HL-60/S4 (cell line): ENCODE measurements at regions not wholly inside any gene's neighbourhood (a gene's known extent, or its start where the extent isn't known, plus 50 kb on each side); places are given as distances from the start of the nearest gene placed in this dataset.
"Not testable (repeated sequence)": the region's sequence is repeated elsewhere in the genome, so short reads cannot be mapped to it uniquely, and the experiment has no call there.

ENCODE experiments used
- in situ Hi-C: fragments of 300-500 bp; cut with MboI; formaldehyde crosslinking; loops from 2 replicates; pipeline ENCODE4 v1.14.3; 2022; ENCODE audit warnings: low sequenced_read_pairs

DNA sequence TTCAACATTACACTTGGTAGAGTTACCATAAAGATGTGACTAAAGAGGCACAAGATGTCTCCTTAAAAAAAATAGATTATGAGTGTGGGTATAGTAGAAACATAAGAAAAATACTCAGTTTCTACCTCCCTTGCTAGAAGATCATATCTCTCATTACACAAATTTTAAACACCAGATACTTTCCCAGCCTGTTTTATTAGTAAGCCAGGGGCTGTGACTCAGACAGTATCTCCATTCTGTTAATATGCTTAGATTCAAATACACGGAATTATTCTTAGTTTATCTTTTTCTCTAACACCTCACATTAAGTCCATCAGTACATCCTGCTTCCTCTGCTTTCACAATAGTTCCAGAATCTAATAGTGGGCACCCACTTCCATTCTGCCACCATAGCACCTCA, 561.8 kb upstream of the ADAMTS5 start:
- in situ Hi-C loops = no loop called here

DNA sequence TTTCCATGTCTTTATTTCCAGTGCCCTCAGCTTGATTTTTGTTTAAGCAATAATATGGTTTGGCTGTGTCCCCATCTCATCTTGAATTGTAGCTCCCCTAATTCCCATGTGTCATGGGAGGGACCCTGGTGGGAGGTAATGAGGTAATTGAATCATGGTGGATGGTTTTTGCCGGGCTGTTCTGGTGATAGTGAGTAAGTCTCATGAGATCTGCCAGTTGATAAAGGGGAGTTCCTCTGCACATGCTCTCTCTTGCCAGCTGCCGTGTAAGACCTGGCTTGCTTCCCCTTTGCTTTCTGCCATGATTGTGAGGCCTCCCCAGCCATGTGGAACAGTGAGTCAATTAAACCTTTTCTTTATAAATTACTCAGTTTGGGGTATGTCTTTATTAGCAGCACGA, 559.6 kb upstream of the ADAMTS5 start:
- in situ Hi-C loops = no loop called here

DNA sequence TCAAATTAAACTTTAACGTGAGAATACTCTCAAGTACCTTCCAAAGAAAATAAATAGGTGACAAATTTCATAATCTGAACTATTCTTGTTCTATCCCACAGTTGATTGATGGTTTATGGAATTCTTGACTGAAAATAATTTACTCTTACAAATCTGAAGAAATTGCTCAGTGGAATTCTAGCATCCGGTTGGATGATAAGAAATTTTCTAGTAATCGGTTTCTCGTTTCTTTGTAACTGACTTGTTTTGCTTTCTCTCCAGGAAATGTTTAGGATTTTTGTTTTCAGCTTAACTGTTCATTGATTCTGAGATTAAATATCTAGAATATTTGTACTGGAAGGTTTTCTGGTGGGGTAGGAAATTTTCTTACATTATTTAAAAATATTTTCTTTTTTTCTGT, 558.9 kb upstream of the ADAMTS5 start:
- in situ Hi-C loops = no loop called here

DNA sequence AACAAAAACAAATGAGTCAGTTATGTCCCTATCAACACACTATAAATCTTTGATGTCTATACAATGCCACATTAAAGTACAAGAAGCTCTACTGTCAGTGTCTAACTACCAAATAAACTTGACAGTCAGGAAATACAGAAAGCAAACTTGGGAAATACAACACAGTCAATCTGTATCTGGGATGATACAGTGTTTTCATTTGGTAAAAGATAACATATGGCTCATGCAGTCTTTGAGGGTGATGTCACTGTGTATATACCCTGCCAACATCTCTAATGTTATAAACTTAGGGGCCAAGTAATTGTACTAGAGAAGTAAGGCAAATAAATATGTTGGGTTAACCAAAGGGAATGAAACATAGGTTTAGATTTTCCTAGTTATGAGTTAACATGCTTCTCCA, 552.5 kb upstream of the ADAMTS5 start:
- in situ Hi-C loops = no loop called here

DNA sequence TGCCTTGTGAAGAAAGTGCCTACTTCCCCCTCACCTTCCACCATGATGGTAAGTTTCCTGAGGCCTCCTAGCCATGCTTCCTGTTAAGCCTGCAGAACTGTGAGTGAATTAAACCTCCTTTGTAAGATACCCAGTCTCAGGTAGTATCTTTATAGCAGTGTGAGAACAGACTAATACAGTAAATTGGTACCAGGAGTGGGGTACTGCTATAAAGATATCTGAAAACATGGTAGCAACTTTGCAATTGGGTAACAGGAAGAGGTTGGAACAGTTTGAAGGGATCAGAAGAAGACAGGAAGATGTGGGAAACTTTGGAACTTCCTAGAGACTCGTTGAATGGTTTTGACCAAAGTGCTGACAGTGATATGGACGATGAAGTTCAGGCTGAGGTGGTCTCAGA, 550.3 kb upstream of the ADAMTS5 start:
- in situ Hi-C loops = not testable (repeated sequence)

DNA sequence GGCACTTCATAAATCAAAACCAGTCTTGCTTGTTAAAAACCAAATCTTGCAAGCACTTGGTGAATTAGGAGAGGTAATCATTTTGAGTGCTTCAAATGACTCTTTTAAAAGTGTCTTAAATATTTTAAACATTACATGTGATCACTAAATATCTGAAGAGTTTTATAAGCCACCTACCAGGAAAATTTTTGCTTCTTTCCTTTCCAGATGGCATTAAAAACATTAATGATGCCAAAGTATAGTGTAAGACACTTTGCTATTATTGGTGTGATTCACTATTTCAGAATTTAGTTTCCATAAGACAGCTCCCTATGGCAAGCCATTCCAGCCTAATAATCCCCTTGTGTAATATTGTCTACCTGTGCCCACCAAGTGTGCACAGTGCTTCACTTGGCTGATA, 548.8 kb upstream of the ADAMTS5 start:
- in situ Hi-C loops = no loop called here

DNA sequence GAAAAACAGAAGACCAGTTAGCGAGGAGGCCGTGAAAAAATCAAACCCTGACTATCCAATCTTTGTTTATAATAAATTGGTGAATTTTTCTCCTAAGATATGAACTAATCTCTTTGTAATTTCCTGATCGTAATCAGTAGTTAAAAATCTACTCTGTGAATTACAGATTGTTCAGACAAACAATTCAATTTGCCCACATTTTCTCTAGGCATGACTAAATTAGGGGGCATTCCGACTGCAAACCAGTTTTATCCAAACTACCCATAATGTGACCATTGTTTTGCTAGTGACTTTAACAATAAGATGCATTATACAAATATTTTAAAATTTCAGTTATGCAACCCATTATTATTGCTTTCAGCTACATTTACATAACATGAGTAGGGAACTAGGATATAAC, 546.9 kb upstream of the ADAMTS5 start:
- in situ Hi-C loops = no loop called here

DNA sequence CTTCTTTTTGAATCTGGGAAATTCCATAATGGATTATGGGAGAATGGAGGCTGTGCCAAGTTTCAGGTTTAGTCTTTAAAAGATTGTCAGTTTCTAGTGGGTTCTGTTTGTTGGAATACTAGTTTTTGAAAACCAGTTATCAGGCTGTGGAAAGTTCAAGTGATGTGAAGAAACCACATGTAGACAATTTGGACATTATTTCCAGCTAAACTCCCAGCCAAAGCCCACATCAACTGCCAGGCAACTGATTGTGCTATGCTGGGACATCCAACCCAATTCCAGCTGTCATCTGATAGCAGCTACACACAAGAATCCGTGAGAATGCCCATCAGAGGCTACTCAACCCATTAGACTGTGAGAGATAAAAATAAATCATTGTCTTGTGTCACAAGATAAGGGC, 546.1 kb upstream of the ADAMTS5 start:
- in situ Hi-C loops = no loop called here

DNA sequence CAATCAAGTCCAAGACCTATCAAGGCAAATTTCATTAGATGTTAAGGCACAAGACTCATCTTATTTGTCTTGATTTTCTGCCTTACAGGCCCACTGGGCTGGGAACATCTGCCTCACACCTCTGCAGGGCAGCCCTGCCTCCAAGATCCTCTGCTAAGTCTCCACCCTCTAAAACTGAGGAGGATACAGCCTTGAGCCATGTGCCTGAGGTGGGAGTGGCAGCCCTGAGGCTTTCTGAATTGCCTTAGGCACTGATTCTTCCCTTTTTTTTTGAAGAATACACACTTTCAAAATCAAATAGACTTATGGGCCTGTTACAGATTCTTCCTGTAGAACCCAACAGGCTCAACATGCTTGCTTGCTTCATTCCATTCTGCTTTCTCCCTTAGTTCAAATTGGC, 544.3 kb upstream of the ADAMTS5 start:
- in situ Hi-C loops = no loop called here

DNA sequence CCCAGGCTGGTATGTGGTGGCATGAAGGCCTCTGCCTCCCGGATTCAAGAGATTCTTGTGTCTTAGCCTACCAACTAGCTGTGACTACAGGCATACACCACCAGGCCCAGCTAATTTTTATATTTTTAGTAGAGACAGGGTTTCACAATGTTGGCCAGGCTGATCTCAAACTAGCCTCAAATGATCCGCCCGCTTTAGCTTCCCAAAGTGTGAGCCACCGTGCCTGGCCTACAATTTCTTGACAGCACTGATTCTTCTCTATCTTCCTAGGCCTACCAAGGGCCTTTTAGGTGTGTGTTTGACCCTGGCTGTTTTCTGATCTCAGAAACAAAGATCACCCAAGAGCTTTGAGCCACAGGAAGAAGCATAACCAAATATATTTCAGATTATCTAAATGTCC, 540.8 kb upstream of the ADAMTS5 start:
- in situ Hi-C loops = no loop called here

DNA sequence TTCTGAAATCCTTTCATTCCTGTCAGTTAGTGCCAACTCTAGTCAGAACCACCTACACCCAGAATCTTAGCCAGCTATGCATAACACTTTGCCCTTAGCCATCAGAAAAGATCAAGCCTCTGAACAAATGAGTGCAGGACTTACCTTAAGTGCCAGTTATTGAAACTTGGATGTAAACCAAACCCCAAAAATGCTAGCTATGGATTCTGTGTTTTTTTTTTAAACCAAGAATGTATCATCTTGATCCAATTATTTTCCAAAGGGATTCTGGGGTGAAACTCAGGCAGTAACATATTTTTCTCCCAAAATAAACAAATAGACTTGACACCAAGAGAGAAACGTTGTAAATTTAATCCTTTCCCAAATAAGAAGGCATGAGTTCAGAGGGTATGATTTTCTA, 538.6 kb upstream of the ADAMTS5 start:
- in situ Hi-C loops = no loop called here

DNA sequence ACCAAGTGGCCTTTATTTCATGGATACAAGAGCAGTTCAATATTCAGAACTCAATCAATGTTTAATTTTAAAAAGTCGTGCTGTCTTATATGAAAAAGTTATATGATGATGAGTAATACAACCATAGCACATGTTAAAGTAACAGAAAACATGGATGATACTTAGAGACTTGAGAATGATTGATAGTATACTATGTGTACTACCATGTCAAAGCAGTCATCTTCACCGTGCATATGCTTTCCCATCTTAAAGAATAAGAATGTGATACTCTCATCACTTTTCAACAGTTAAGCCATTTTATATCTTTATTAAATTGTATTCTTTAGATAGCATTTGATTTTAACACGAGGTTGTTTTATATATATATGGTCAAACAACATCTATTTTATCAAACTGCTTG, 535.9 kb upstream of the ADAMTS5 start:
- in situ Hi-C loops = no loop called here

DNA sequence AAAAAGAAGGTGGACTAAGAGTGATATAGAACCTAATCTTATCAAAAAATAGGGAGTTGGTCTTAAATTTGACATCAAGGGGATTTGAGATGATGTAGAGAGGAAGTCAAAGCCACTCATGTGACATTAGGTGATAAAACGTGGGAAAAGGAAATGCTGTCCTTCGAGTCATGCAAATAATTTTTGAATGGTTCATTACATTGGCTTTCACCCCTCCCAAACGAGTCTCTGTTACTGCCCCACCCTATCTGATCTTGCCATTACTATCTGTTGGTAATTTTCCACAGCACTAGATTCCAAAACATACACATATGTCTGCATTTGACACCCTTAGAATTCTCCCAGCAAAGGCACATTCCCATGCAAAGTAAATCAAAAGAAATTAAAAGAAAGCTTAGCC, 531.1 kb upstream of the ADAMTS5 start:
- in situ Hi-C loops = no loop called here

DNA sequence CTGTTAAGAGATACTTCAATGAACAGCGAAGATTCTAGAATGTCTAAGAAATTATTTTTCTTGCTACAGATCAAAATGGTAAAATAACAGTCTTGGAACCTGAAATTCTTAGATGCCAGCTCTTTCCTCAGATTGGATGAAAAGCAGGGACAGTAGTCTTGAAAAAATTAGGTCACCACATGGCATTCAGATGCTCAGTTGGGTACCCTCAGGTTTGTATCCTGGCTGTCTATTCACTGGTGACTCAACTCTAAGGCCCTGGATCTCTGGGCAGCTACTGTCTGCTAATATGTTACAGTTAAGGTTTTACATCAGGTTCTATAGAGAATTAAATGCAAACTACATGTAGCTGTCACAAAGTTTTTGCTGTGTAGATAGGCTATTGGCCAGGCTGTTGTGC, 528.9 kb upstream of the ADAMTS5 start:
- in situ Hi-C loops = no loop called here

DNA sequence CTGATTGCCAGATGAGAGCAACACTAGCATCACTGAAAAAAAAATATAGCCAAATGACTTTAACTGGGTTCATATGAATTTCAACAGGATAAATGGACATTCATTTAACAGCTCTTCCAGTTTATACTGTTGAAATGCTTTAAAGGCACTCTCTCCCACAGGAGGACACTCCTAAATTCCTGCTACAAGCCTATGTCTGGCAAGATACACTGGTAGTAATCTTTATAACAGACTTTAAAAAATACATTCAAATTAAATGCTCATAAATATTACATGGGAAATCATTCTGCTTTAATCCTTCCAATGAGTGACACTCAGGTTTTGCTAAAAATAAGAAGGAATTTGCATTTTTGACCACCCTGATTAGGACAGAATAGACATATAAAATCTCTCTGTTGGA, 526.7 kb upstream of the ADAMTS5 start:
- in situ Hi-C loops = no loop called here

DNA sequence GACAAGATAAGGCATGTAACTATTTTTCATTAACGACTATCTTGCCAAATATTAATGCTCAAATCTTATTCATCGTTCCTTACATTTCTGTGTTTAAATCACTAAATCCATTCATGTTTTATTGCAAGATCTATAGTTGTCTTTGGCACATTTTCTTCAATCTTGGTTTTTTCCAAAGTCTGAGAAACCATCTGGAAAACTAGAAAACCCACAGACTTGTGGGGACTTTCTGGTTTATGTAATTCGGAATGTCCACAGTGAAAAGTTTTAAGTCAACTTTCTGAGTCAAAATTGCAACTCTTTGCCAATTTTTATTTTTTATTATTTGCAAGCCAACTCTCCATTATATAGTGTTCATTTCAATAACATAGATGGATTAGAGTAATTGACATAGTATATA, 520.8 kb upstream of the ADAMTS5 start:
- in situ Hi-C loops = no loop called here

DNA sequence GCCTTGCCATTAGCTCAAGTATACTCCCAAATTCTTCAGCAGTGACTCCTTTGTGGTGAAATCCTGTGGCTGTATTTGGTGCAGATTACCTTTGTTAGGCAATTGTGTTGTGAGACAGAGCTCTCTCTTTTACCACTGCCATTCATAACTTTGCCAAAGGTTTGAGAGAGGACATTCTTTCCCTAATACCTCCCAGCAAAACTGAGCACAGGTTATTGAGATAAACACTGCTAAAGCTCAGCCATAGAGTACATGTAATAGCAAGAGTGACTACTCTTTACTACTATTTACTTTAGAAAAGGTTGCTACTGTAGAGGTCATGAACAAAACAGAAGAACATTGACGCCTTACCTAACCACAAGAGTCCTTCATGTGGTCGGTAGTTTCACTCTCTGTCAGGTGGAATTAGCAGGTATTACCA, 514.0 kb upstream of the ADAMTS5 start:
- in situ Hi-C loops = no loop called here

DNA sequence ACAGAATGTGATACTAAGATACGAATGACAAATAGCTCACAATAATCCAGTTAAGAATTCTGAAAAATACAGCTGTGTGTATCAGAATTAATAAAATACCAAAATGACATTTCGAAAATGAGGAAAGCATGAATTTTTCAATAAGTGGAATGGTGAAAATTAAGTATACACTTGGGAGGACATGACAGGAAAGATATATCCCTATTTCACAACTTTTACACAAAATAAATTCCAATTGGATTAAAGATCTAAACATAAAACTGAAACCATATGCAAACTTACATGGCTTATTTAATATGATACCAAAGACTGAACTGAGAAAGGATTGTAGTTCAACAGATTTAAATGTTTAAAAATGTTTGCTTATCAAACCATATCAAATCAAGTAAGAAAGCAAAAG, 510.4 kb upstream of the ADAMTS5 start:
- in situ Hi-C loops = no loop called here

DNA sequence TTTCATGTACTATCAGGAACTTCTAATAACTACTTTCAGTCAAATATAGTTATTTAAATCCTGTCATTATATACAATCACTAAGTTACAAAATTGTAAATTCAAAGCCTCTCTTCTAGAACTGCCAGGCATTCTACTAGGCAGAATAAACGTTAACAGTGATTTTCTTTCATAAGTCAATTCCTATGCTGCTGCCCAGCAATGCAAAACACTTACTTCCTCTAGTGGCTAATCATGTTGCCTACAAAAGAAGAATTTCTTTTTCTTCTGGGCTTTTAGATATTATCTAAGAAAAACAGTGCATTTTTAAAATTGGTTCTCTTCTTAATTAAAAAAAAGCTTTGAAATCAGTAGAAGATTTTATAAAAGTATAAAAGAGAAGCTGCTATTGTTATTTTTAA, 509.8 kb upstream of the ADAMTS5 start:
- in situ Hi-C loops = no loop called here

DNA sequence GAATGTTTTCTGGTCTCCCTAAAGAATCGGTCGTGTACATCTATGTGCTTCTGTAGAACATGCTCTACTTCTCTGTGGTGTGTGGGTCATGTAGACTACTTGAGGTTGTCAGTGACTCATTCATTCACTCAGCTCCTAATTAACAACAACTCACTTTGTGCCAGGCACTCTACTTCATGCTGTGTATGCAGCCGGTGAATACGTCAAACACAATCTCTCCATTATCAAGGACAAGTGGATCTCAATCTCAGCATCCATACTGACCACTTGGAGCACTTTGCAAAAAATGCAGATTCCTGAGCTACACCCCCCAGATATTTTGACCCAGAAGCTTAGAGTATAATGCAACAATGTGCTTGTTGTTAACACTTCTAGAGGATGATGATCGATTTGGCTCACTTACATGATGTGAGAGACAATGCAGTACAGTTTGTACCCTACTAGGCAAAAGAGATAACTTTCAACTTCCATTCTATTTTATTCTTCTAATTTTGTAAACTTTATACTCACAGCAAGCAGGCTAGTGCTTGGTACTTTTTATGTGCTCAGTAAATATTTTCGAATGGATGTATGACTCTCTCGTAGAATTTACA, 508.6 kb upstream of the ADAMTS5 start:
- in situ Hi-C loops = no loop called here

DNA sequence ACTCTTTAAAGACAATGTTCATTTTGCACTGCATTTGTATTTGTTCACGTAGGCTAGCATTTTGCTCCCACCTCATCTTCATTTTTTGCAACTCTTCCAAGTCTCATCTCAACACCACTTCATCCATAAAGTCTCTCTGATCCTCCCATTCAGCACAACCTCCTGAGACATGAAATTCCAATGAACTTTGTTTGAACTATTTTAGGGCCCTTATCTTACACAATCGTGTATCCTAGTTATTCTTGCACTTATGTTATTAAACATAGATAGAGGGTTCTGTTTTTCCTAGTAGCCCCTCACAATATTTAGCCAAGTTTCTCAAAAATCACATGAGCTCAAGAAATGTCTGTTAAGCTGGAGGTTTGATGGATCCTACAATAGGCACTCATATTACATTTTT, 500.5 kb upstream of the ADAMTS5 start:
- in situ Hi-C loops = no loop called here

DNA sequence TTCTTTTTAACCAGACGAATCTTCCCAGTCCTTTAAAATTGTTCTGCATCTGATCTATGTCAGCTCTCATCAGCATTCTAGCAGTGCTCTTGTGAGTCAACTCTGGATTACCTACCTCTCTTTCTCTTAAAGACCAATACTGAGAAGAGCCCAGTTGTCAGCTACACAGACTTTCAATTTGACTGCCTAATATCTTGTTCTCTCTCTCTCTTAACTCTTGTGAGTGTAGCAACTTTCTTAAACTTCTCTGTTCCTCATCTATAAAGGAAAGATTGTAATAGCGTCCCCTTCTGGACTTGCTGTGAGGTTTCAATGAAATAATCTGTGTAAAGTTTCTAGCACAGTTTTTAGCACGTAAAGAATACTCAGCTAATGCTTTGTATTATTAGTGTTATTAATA, 499.3 kb upstream of the ADAMTS5 start:
- in situ Hi-C loops = no loop called here

DNA sequence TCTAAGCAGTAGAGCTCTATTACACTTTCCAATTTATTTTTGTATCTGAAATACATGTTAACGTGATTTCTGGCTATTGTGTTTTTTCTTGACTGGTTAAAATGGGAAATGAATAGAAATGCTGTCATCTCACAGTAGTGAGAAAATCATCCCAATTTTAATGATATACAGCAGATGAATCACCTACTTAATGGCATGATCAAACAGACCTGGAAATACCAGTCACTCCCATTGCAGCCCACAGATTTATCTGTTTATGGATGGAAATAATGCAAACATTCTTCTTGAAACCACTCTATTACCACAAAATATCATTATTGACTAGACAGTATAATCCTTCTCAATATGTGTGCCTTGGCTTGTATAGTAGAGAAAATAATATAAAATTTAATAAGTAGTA, 497.8 kb upstream of the ADAMTS5 start:
- in situ Hi-C loops = no loop called here

DNA sequence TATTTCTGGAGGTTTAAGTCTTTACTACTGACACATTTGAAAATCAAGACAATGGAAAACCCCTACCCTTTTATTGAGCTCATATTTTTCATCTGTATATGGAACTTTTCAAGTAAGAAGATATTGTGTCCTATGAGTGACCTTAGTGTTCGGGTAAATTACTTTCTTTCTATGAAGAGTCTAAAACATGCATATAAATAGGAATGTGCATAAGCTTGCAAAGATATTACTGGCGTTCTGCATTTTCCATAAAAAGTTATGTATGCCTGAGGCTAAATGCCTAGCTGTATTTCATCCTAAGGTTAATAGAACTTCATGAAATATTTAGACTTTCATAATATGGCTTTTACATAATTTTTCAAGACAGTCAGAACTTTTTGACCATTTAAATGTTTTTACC, 495.8 kb upstream of the ADAMTS5 start:
- in situ Hi-C loops = no loop called here
